Fibroblast of skin of right biceps (primary cell): ENCODE measurements at regions not wholly inside any gene's neighbourhood (a gene's known extent, or its start where the extent isn't known, plus 50 kb on each side); places are given as distances from the start of the nearest gene placed in this dataset.
"Not testable (repeated sequence)": the region's sequence is repeated elsewhere in the genome, so short reads cannot be mapped to it uniquely, and the experiment has no call there.

ENCODE experiments used
- DNase-seq: peaks from one replicate; pipeline ENCODE4 v3.0.0-alpha.2; 2013

GRCh38 chr2:35787302-35788031 lies 568.1 kb upstream of the CRIM1 start:
- DNase-seq: no peak

- DNase-seq: no peak
Observed at GRCh38 chr2:35785564-35785963, 570.0 kb upstream of the CRIM1 start.

- DNase-seq: no peak
Observed at GRCh38 chr2:35784777-35785176, 570.8 kb upstream of the CRIM1 start.

- DNase-seq: no peak
Observed at GRCh38 chr2:35783723-35784122, 571.9 kb upstream of the CRIM1 start.

GRCh38 chr2:35741556-35741955 lies 614.0 kb upstream of the CRIM1 start:
- DNase-seq: no peak

GRCh38 chr2:35731674-35732073 lies 623.9 kb upstream of the CRIM1 start:
- no peak for DNase-seq

GRCh38 chr2:35714883-35715282 lies 640.7 kb upstream of the CRIM1 start:
- DNase-seq: peak; percentile 22

- DNase-seq: no peak
Observed at GRCh38 chr2:35708411-35708923, 647.1 kb upstream of the CRIM1 start.

GRCh38 chr2:35688309-35688708 lies 667.3 kb upstream of the CRIM1 start:
- no peak for DNase-seq

GRCh38 chr2:35651688-35652323 lies 703.8 kb upstream of the CRIM1 start:
- no peak for DNase-seq

GRCh38 chr2:35614640-35615039 lies 740.9 kb upstream of the CRIM1 start:
- DNase-seq: no peak

GRCh38 chr2:35606394-35606793 lies 749.2 kb upstream of the CRIM1 start:
- no peak for DNase-seq

DNA sequence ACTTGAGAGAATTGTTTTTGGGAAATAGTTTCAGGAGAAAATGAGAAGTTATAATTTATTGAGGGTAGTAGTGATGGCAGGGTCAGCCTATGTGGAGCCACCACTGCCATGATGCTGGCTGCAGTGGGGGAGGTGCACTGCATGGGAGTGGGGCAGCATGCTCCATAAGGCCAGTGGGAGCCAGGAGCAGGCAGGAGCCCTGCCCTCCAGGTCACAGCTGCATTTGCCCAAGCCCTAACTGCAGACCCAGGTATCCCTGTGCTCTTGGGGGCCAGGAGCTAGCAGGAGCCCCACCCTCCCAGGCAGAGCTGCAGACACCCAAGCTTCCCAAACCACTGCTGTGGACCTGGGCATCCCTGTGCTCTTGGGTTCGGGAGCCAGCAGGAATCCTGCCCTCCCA lies 757.3 kb upstream of the CRIM1 start:
- no peak for DNase-seq

DNA sequence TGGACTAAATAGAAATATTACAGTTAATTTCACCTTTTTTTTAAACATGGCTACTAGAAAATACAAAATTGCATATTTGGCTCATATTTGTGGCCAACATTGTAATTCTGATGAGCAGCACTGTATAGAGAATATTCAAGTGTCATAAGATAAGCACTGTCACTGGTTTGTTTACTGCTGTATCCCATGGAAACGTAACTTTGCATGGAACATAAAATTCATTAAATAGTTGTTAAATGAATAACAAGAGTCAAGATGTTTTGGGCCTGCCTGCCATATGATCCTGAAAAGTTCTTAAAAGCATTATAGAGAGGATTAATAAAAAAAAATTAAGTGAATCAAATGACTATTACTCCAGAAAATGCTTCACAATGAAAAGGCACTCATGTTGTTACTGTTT lies 763.7 kb upstream of the CRIM1 start:
- DNase-seq: no peak

GRCh38 chr2:35585972-35586371 lies 769.6 kb upstream of the CRIM1 start:
- DNase-seq: no peak

GRCh38 chr2:35582637-35583036 lies 772.9 kb upstream of the CRIM1 start:
- DNase-seq: no peak

- DNase-seq: no peak
Observed at GRCh38 chr2:35580956-35581355, 774.6 kb upstream of the CRIM1 start.

GRCh38 chr2:35568574-35568973 lies 787.0 kb upstream of the CRIM1 start:
- not testable (repeated sequence) for DNase-seq

DNA sequence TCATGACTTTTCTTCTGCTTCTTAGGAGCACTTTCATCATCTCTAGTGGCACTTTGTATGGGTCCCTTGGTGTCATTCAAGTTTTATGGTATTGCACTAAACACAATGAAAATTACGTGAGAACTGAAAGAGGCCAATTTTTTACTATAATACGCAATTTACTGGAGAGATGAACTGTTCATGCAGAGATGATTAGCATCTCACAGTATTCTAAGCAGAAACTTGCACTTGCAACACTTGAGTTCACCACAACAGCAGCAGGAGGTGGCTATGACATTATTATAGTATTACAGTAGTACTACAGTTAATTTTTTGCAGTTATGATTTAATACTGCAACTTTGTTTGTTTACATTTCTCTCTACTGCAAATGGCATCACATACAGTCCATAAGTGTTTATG lies 793.1 kb upstream of the CRIM1 start:
- DNase-seq: no peak

GRCh38 chr2:35548171-35548570 lies 807.4 kb upstream of the CRIM1 start:
- peak; percentile 6 for DNase-seq

GRCh38 chr2:35545301-35545700 lies 810.3 kb upstream of the CRIM1 start:
- DNase-seq: no peak

DNA sequence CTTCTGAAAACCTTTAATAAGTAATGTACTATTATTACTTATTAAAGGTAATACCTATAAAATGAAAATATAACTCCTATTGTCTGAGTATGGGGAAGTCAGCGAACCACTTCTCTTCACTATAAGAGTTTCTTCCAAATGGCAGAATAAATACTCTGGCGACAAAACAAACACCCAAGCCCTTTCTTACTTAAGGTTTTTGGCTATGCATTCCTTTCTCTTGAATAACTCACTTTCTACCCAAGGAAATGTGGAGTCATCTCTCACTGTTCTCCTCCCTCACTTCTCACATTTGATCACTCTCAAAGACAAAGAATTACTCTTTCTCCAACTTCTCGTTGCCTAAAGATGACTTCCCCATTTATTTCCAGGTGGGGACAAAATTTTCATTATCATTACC lies 816.8 kb upstream of the CRIM1 start:
- no peak for DNase-seq

- no peak for DNase-seq
Observed at GRCh38 chr2:35530615-35531135, 824.9 kb upstream of the CRIM1 start.

- no peak for DNase-seq
Observed at GRCh38 chr2:35526741-35527140, 828.8 kb upstream of the CRIM1 start.
